Keratinocyte (primary cell): ENCODE measurements at regions not wholly inside any gene's neighbourhood (a gene's known extent, or its start where the extent isn't known, plus 50 kb on each side); places are given as distances from the start of the nearest gene placed in this dataset.

Source experiments
- CTCF ChIP-seq, 3 experiments: IDR thresholded peaks in 1 of 3; conservative IDR thresholded peaks in 1 of 3; optimal IDR thresholded peaks in 1 of 3; 2 replicates in 2 of 3; 3 replicates in 1 of 3; pipeline versions ENCODE3 to v1.5.1; 2011; ENCODE audit warnings: low read length in 3 of 3, mild to moderate bottlenecking in 3 of 3, moderate library complexity in 2 of 3, control low read depth in 1 of 3, inconsistent platforms in 1 of 3; ENCODE audit not compliant: insufficient read depth in 2 of 3; ENCODE audit errors: extremely low read depth in 1 of 3
- EZH2 ChIP-seq: IDR thresholded peaks from one replicate; pipeline ENCODE4 v1.6.1; 2012; ENCODE audit warnings: inconsistent platforms, mild to moderate bottlenecking, low read length, moderate library complexity

- TF ChIP-seq EZH2 = no peak
- no peak for TF ChIP-seq CTCF (optimal IDR thresholded peaks at IDR 0.05 in 1 of 3, IDR thresholded peaks at IDR 0.05 in 1 of 3, conservative IDR thresholded peaks at IDR 0.05 in 1 of 3; ENCODE audit: extremely low read depth in 1 of 3, insufficient read depth in 2 of 3, low read length in 3 of 3)
These were observed 95.3 kb downstream of the OR2B2 start for GRCh38 chr6:27816906-27817305.
